ACC112 (cell line): ENCODE measurements at regions not wholly inside any gene's neighbourhood (a gene's known extent, or its start where the extent isn't known, plus 50 kb on each side); places are given as distances from the start of the nearest gene placed in this dataset.
"Not testable (repeated sequence)": the region's sequence is repeated elsewhere in the genome, so short reads cannot be mapped to it uniquely, and the experiment has no call there.

Experiments used
- H2AFZ ChIP-seq: fragments of 200-600 bp; sonication (generic); one replicate; pipeline ENCODE4 v1.6.0; 2017; ENCODE audit warnings: antibody characterized with exemption, low read length; ENCODE audit not compliant: unreplicated experiment
- H3K27ac ChIP-seq: fragments of 200-600 bp; sonication (generic); 2 replicates; pipeline ENCODE4 v1.5.1; 2014; ENCODE audit warnings: low read depth, mild to moderate bottlenecking, antibody characterized with exemption, low read length, moderate library complexity
- H3K27me3 ChIP-seq: fragments of 200-600 bp; sonication (generic); 2 replicates; pipeline ENCODE4 v1.6.1; 2014; ENCODE audit warnings: mild to moderate bottlenecking, antibody characterized with exemption, low read length, moderate library complexity, mixed read lengths; ENCODE audit not compliant: insufficient read depth
- H3K36me3 ChIP-seq: fragments of 200-600 bp; sonication (generic); 2 replicates; pipeline ENCODE4 v1.6.1; 2016; ENCODE audit warnings: mild to moderate bottlenecking, antibody characterized with exemption, low read length, moderate library complexity, mixed read lengths; ENCODE audit not compliant: insufficient read depth
- H3K4me1 ChIP-seq: fragments of 200-600 bp; sonication (generic); one replicate; pipeline ENCODE4 v1.6.1; 2016; ENCODE audit warnings: low read length, mixed read lengths; ENCODE audit not compliant: insufficient read depth, unreplicated experiment, control insufficient read depth
- H3K4me3 ChIP-seq: fragments of 200-600 bp; sonication (generic); 2 replicates; pipeline ENCODE4 v1.5.1; 2014; ENCODE audit warnings: mild to moderate bottlenecking, low read depth, low read length
- H3K79me2 ChIP-seq: fragments of 200-600 bp; sonication (generic); one replicate; pipeline ENCODE4 v1.6.0; 2016; ENCODE audit warnings: low read length; ENCODE audit not compliant: control insufficient read depth, unreplicated experiment, insufficient read depth

DNA sequence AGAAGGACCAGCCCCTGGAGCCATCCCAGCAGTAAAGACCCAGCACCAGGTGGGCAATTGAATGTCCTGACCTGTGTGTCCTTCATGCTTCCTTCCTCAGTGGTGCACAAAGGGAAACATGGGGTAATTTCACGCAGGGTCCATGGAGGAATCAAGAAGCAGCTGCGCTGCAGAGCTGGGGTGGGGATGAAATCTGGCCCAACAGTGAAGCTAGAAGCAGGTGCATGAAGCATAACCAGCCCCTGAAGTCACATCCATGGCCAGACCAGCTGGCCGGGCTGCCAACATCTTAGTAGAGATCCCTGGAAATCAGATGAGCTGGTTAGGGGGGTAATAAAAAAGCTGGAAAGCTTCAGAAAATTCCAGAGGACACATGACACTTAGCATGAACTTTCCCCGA is 646.7 kb upstream of the DEFB115 start:
- no peaks in the 10 kb centered on the region for H3K79me2 ChIP-seq
- H2AFZ ChIP-seq: no peak overlapping the region
- H3K27ac ChIP-seq: no peak overlapping the region
- no peaks in the 10 kb centered on the region for H3K36me3 ChIP-seq
- H3K27me3 ChIP-seq: no peaks in the 10 kb centered on the region
- no peaks in the 10 kb centered on the region for H3K4me1 ChIP-seq
- no peak overlapping the region for H3K4me3 ChIP-seq

DNA sequence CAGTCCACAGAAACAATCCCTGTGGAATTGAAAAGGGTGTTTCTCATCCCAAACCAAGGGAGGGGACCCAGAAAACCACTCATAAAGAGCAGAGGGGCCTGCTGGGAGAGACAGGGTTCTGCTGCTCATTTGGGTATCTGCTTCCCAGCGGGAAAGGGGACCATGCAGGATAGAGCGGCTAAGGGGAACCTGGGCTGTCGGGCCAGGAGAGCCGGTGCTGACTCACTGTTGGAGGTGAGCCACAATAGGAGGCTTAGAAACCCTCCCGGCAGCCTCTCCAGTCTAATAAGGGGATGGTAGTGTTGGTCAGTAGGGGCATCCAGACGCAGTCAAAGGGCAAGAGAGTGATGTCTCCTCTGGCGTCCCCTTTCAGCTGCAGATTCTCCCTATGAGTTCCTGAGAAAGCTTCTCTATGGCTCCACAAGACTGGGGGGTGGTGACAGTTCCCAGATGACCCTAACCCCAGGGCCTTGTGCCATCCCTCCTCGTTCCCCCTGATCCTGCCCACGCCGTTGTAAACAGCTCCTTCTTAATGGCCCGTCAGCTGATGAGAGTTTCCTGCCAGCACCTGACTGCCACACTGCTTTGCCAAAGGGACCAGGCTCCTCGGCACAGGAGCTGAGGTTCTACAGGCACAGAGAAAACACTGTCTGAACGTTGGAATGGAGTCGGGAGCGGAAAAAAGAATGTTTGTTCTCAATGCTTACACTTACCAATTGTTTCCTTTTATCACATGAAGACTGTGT is 646.1 kb upstream of the DEFB115 start:
- no peaks in the 10 kb centered on the region for H3K27me3 ChIP-seq
- no peak overlapping the region for H3K4me3 ChIP-seq
- no peaks in the 10 kb centered on the region for H3K4me1 ChIP-seq
- no peaks in the 10 kb centered on the region for H3K79me2 ChIP-seq
- no peak overlapping the region for H2AFZ ChIP-seq
- H3K27ac ChIP-seq: no peak overlapping the region
- H3K36me3 ChIP-seq: no peaks in the 10 kb centered on the region

DNA sequence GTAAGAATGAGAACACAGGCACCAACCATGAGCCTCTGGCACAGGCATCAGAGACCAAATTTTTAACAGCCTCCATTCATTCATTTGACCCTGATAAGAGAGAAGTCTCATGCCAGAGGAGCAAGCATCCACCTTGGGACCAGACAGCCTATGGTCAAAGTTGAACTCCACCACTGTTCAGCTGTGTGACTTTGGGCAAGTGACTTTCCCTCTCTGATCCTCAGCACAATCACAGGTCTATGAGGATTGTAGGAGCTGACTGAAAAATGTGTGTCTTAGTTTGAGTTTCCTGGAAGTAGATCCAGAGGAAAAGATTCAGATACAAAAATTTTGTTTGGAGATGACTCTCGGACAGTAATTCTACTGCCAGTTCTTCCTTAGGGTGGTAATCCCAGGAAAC is 645.1 kb upstream of the DEFB115 start:
- H3K27ac ChIP-seq: no peak overlapping the region
- no peaks in the 10 kb centered on the region for H3K4me1 ChIP-seq
- no peak overlapping the region for H3K4me3 ChIP-seq
- H2AFZ ChIP-seq: no peak overlapping the region
- no peaks in the 10 kb centered on the region for H3K36me3 ChIP-seq
- H3K79me2 ChIP-seq: no peaks in the 10 kb centered on the region
- H3K27me3 ChIP-seq: no peaks in the 10 kb centered on the region

DNA sequence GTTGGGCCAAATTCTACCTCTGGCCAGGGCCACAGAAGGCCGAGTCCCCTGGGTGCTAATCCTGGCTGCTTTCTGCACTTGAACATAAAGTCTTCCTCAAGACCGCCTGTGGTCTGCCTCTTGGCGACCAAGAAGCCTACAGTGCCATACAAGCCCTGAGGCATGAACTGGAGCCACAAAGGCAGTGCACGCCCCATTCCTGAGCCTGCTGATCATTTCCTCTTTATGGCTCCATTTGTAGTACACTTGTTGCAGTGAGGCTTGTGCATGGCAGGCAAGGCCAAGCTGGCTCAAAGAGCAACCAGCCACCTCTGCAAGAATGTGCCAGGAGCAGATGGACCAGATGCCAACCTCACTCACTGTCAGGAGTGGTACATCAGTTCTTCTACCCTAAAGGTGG is 636.1 kb upstream of the DEFB115 start:
- H3K27me3 ChIP-seq, H2AFZ ChIP-seq, H3K27ac ChIP-seq, H3K79me2 ChIP-seq, H3K36me3 ChIP-seq, H3K4me3 ChIP-seq, H3K4me1 ChIP-seq: not testable (repeated sequence)

DNA sequence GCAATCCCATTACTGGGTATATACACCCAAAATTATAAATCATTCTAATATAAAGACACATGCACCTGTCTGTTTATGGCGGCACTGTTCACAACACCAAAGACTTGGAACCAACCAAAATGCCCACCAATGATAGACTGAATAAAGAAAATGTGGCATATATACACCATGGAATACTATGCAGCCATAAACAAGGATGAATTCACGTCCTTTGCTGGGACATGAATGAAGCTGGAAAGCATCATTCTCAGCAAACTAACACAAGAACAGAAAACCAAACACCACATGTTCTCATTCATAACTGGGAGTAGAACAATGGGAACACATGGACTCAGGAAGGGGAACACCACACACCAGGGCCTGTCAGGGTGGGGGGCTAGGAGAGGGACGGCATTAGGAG is 633.2 kb upstream of the DEFB115 start:
- not testable (repeated sequence) for H3K36me3 ChIP-seq, H3K4me1 ChIP-seq, H3K79me2 ChIP-seq, H2AFZ ChIP-seq, H3K27me3 ChIP-seq, H3K27ac ChIP-seq, H3K4me3 ChIP-seq

DNA sequence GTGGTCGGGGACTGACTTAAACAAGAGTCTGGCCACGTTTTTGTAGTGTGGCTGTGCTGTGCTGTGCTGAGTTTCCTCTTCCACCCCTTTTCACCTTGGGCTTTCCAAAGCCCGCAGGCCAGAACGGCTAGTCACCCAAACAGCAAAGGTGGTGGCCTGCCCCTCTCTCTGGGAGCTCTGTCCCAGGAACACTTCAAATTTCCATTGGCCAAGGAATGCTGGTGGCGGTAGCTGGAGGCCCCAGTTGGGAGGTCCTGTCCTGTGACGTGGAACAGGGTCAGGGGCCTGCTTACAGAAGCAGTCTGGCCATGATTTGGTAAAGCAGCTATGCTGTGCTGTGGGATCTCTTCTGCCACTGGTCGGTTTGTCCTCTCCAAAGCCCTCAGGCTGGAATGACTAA is 628.1 kb upstream of the DEFB115 start:
- H3K79me2 ChIP-seq, H3K4me1 ChIP-seq, H3K36me3 ChIP-seq, H3K27me3 ChIP-seq, H2AFZ ChIP-seq, H3K4me3 ChIP-seq, H3K27ac ChIP-seq: not testable (repeated sequence)

DNA sequence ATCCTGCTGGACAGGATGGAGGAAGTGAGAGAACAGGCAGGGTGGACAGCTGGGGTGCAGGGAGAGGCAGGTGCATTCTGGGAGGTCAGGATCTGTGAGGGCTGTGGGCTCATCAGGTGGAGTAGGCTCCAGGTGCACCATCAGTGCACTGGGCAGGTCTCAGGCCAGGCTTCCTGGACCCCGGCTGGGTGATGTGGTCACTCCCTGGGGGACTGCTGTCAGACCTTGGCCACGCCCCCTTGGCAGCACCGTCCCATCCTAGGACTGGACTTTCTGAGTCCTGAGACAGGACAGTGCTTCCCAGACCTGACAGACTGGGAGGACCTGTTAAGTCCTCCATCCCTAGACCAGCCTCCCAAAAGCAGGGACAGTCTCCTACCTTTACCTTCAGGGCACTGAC is 626.7 kb upstream of the DEFB115 start:
- no peaks in the 10 kb centered on the region for H3K27me3 ChIP-seq
- no peak overlapping the region for H3K4me3 ChIP-seq
- H3K4me1 ChIP-seq: no peaks in the 10 kb centered on the region

DNA sequence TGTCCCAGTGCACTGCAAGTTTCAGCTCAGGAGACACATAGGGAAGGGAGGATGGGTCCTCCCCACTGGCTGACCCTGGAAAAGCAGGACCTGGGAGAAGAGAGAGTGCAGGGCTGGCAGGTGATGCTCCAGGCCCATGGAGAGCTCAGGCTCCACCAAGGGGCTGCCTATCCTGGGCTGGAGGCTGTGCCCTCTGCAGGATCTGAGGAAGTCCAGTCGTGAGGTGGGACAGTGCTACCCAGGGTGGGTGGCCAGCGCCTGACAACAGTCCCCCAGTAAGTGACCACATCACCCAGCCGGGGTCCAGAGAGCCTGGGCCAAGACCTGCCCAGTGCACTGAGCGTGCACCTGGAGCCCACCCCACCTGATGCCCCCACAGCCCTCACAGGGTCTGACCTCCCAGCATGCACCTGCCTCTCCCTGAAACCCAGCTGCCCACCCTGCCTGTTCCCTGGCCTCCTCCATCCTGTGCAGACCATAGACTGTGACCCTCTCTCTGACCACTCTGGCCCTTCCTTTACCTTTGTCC is 626.1 kb upstream of the DEFB115 start:
- H2AFZ ChIP-seq, H3K36me3 ChIP-seq, H3K27me3 ChIP-seq, H3K4me3 ChIP-seq, H3K4me1 ChIP-seq, H3K79me2 ChIP-seq, H3K27ac ChIP-seq: not testable (repeated sequence)

More for the DNA sequence above, 626.7 kb upstream of the DEFB115 start:
- Histone ChIP-seq H2AFZ (no peak overlapping the region), H3K27ac (no peak overlapping the region), H3K79me2 (no peaks in the 10 kb centered on the region), H3K36me3 (no peaks in the 10 kb centered on the region)

DNA sequence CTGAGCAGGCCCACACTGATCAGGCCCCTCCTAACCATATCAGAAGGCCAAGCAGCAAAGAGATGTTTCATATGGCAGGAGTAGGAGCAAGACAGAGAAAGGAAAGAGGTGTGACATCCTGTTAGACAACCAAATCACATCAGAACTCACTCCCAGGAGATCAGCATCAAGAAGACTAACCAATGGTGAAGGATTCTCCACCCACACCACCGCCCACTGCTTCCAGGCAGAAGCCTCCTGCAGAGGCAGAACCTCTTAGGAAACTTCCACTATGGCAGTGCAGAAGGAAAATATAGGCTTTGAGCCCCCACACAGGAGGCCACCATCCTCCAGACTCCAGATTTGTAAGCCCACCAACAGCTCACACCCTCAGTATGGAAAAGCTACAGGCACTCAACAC is 624.7 kb upstream of the DEFB115 start:
- H3K36me3 ChIP-seq, H2AFZ ChIP-seq, H3K79me2 ChIP-seq, H3K27me3 ChIP-seq, H3K4me1 ChIP-seq, H3K4me3 ChIP-seq, H3K27ac ChIP-seq: not testable (repeated sequence)

DNA sequence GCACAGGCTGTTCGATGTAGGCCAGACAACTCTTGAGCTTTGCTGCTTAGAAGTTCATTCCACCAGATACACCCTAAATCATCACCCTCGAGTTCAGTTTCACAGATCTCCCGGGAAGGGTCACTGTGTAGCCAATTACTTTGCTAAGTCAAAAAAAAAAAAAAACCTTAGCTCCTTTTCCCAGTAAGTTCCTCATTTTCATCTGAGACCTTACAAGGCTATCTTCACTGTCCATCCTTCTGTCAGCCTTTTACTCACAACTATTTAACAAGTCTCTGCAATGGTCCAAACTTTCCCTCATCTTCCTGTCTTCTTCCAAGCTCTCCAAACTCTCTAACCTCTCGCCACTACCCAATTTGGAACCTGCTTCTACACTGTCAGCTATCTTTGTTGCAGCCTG is 615.9 kb upstream of the DEFB115 start:
- H3K4me3 ChIP-seq, H3K27ac ChIP-seq, H2AFZ ChIP-seq, H3K4me1 ChIP-seq, H3K27me3 ChIP-seq, H3K36me3 ChIP-seq, H3K79me2 ChIP-seq: not testable (repeated sequence)

DNA sequence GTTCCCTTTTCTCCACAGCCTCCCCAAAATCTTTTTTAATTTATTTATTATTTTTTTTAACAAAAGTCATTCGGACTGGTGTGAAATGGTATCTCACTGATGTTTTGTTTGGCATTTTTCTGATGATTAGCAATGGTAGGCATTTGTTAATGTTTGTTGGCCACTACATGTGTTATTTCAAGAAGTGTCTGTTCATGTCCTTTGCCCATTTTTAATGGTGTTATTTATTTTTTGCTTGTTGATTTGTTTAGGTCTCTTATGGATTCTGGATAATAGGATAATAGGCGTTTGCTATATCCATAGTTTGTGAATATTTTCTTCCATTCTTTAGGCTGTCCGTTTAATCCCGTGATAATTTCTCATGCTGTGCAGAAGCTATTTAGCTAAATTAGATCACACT is 596.5 kb upstream of the DEFB115 start:
- H3K27me3 ChIP-seq, H3K36me3 ChIP-seq, H3K4me3 ChIP-seq, H2AFZ ChIP-seq, H3K27ac ChIP-seq, H3K79me2 ChIP-seq, H3K4me1 ChIP-seq: not testable (repeated sequence)
